T-helper 17 cell (primary cell): ENCODE measurements at regions not wholly inside any gene's neighbourhood (a gene's known extent, or its start where the extent isn't known, plus 50 kb on each side); places are given as distances from the start of the nearest gene placed in this dataset.
"Not testable (repeated sequence)": the region's sequence is repeated elsewhere in the genome, so short reads cannot be mapped to it uniquely, and the experiment has no call there.

Source experiments
- ATAC-seq: fragments of 150-1000 bp; cut with Tn5 transposase; 2 replicates; pipeline ENCODE4 v1.10.0; 2021; ENCODE audit warnings: mild to moderate bottlenecking, moderate library complexity
- DNase-seq, 3 donors: peaks; one replicate each; pipeline versions ENCODE4 v3.0.0 to v3.0.0-alpha.2; 2020 to 2021
- H3K9me3 ChIP-seq: one replicate; pipeline ENCODE4 v1.7.0; 2013; ENCODE audit warnings: low read length, mild to moderate bottlenecking; ENCODE audit not compliant: control insufficient read depth, poor library complexity, severe bottlenecking
- H3K27ac Mint-ChIP-seq: one replicate; pipeline ENCODE4 v1.8.0; 2022; ENCODE audit warnings: mild to moderate bottlenecking, moderate library complexity, mixed read lengths
- H3K27me3 Mint-ChIP-seq: one replicate; pipeline ENCODE4 v1.8.0; 2022; ENCODE audit warnings: mixed read lengths
- H3K36me3 Mint-ChIP-seq: one replicate; pipeline ENCODE4 v1.8.0; 2022; ENCODE audit warnings: low read depth, mixed read lengths
- H3K4me1 Mint-ChIP-seq: one replicate; pipeline ENCODE4 v1.8.0; 2022; ENCODE audit warnings: mild to moderate bottlenecking, mixed read lengths
- H3K4me3 Mint-ChIP-seq: one replicate; pipeline ENCODE4 v1.8.0; 2022; ENCODE audit warnings: mild to moderate bottlenecking, moderate library complexity, mixed read lengths

GRCh38 chr7:32816409-32816948, 75.1 kb downstream of the KBTBD2 start:
- not testable (repeated sequence) for H3K4me3 Mint-ChIP-seq, H3K4me1 Mint-ChIP-seq, H3K27ac Mint-ChIP-seq, H3K9me3 ChIP-seq, DNase-seq, H3K27me3 Mint-ChIP-seq, H3K36me3 Mint-ChIP-seq, ATAC-seq

GRCh38 chr7:32814779-32815178, 76.8 kb downstream of the KBTBD2 start:
- not testable (repeated sequence) for H3K4me3 Mint-ChIP-seq, H3K27ac Mint-ChIP-seq, H3K36me3 Mint-ChIP-seq, ATAC-seq, DNase-seq, H3K27me3 Mint-ChIP-seq, H3K9me3 ChIP-seq, H3K4me1 Mint-ChIP-seq

- Mint-ChIP-seq H3K27me3 (no peaks in the 10 kb centered on the region), H3K4me1 (no peaks in the 10 kb centered on the region), H3K27ac (no peak overlapping the region), H3K4me3 (no peak overlapping the region), H3K36me3 (peaks cover 2% of the 10 kb centered on the region)
- no peak for ATAC-seq
- no peaks in the 10 kb centered on the region for H3K9me3 ChIP-seq
- no peak for DNase-seq
Measured at GRCh38 chr7:32809871-32810270, 81.7 kb downstream of the KBTBD2 start.

- Mint-ChIP-seq H3K27me3 (no peaks in the 10 kb centered on the region), H3K4me3 (no peak overlapping the region), H3K36me3 (peaks cover 2% of the 10 kb centered on the region), H3K4me1 (no peaks in the 10 kb centered on the region), H3K27ac (no peak overlapping the region)
- DNase-seq: no peak
- H3K9me3 ChIP-seq: no peaks in the 10 kb centered on the region
- no peak for ATAC-seq
Measured at GRCh38 chr7:32809347-32809746, 82.2 kb downstream of the KBTBD2 start.

- no peaks in the 10 kb centered on the region for H3K9me3 ChIP-seq
- H3K36me3 Mint-ChIP-seq: peaks cover 5% of the 10 kb centered on the region
- H3K4me3 Mint-ChIP-seq: no peak overlapping the region
- peaks cover 2% of the 10 kb centered on the region for H3K27me3 Mint-ChIP-seq
- no peak for DNase-seq
- no peak for ATAC-seq
- no peak overlapping the region for H3K27ac Mint-ChIP-seq
- no peaks in the 10 kb centered on the region for H3K4me1 Mint-ChIP-seq
Measured at GRCh38 chr7:32803406-32804141, 88.0 kb downstream of the KBTBD2 start.

GRCh38 chr7:32802305-32802910, 89.2 kb downstream of the KBTBD2 start:
- DNase-seq: no peak
- H3K36me3 Mint-ChIP-seq: peaks cover 3% of the 10 kb centered on the region
- H3K27me3 Mint-ChIP-seq: peaks cover 6% of the 10 kb centered on the region

GRCh38 chr7:32793053-32793452, 98.5 kb downstream of the KBTBD2 start:
- DNase-seq, ATAC-seq, H3K9me3 ChIP-seq, H3K4me3 Mint-ChIP-seq, H3K36me3 Mint-ChIP-seq, H3K27ac Mint-ChIP-seq, H3K4me1 Mint-ChIP-seq: not testable (repeated sequence)
- H3K27me3 Mint-ChIP-seq: peaks cover 17% of the 10 kb centered on the region

More at GRCh38 chr7:32802305-32802910, 89.2 kb downstream of the KBTBD2 start:
- no peaks in the 10 kb centered on the region for H3K4me1 Mint-ChIP-seq
- H3K9me3 ChIP-seq: no peaks in the 10 kb centered on the region
- ATAC-seq: no peak
- no peak overlapping the region for H3K4me3 Mint-ChIP-seq
- H3K27ac Mint-ChIP-seq: no peak overlapping the region

- H3K36me3 Mint-ChIP-seq, H3K9me3 ChIP-seq, H3K27ac Mint-ChIP-seq, H3K4me3 Mint-ChIP-seq, DNase-seq, H3K4me1 Mint-ChIP-seq, ATAC-seq: not testable (repeated sequence)
- H3K27me3 Mint-ChIP-seq: peaks cover 17% of the 10 kb centered on the region
Measured at GRCh38 chr7:32790766-32791430, 100.7 kb downstream of the KBTBD2 start.

GRCh38 chr7:32789266-32789665, 102.3 kb downstream of the KBTBD2 start:
- not testable (repeated sequence) for H3K27ac Mint-ChIP-seq, H3K9me3 ChIP-seq, H3K36me3 Mint-ChIP-seq, ATAC-seq, H3K4me1 Mint-ChIP-seq, H3K4me3 Mint-ChIP-seq, DNase-seq
- H3K27me3 Mint-ChIP-seq: peaks cover 30% of the 10 kb centered on the region

GRCh38 chr7:32788174-32788573, 103.4 kb downstream of the KBTBD2 start:
- not testable (repeated sequence) for ATAC-seq, H3K4me3 Mint-ChIP-seq, H3K27ac Mint-ChIP-seq, H3K4me1 Mint-ChIP-seq, DNase-seq, H3K36me3 Mint-ChIP-seq, H3K9me3 ChIP-seq
- peaks cover 30% of the 10 kb centered on the region for H3K27me3 Mint-ChIP-seq

- H3K27ac Mint-ChIP-seq, DNase-seq, H3K4me1 Mint-ChIP-seq, ATAC-seq, H3K9me3 ChIP-seq, H3K36me3 Mint-ChIP-seq, H3K4me3 Mint-ChIP-seq: not testable (repeated sequence)
- H3K27me3 Mint-ChIP-seq: peaks cover 25% of the 10 kb centered on the region
Measured at GRCh38 chr7:32785365-32785944, 106.1 kb downstream of the KBTBD2 start.

GRCh38 chr7:32779895-32780294, 111.7 kb downstream of the KBTBD2 start:
- H3K36me3 Mint-ChIP-seq: not testable (repeated sequence)

GRCh38 chr7:32779167-32779566, 112.4 kb downstream of the KBTBD2 start:
- Mint-ChIP-seq H3K27ac (no peak overlapping the region), H3K36me3 (peaks cover 2% of the 10 kb centered on the region), H3K4me1 (no peaks in the 10 kb centered on the region)

More at GRCh38 chr7:32779895-32780294, 111.7 kb downstream of the KBTBD2 start:
- H3K4me1 Mint-ChIP-seq, H3K4me3 Mint-ChIP-seq, H3K27ac Mint-ChIP-seq, DNase-seq, ATAC-seq, H3K9me3 ChIP-seq: not testable (repeated sequence)
- H3K27me3 Mint-ChIP-seq: peaks cover 13% of the 10 kb centered on the region

More at GRCh38 chr7:32779167-32779566, 112.4 kb downstream of the KBTBD2 start:
- no peak for DNase-seq
- no peak for ATAC-seq
- no peaks in the 10 kb centered on the region for H3K9me3 ChIP-seq
- Mint-ChIP-seq H3K27me3 (peaks cover 14% of the 10 kb centered on the region), H3K4me3 (no peak overlapping the region)
